ENCODE measurements at regions not wholly inside any gene's neighbourhood (a gene's known extent, or its start where the extent isn't known, plus 50 kb on each side); places are given as distances from the start of the nearest gene placed in this dataset.
"Not testable (repeated sequence)": the region's sequence is repeated elsewhere in the genome, so short reads cannot be mapped to it uniquely, and the experiment has no call there.

- FAIRE-seq, result no peak
Measured at GRCh38 chr2:65767946-65768345, 335.5 kb upstream of the SPRED2 start.

GRCh38 chr2:65766768-65767267, 334.4 kb upstream of the SPRED2 start:
- FAIRE-seq, result no peak

GRCh38 chr2:65765376-65765775, 333.0 kb upstream of the SPRED2 start:
- FAIRE-seq, result no peak

GRCh38 chr2:65762068-65762467, 329.7 kb upstream of the SPRED2 start:
- no peak for FAIRE-seq

DNA sequence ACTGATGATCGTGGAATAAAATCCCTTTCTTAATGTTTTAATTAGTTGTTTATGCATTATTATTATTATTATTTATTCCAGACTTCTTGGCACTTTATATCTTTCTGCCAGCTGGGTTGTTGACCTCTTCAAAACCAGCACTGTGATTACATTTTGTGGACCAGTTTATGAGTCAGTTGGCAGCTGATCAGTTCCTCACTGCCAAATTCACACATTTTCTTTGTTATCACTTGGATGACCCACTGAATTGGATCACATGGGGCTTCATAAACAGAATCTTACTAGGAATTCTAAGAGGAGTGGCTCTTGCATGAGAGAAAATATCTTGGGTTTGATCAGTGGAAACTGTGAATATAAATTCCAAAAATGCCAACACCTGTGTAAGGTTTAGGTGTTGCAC, 321.8 kb upstream of the SPRED2 start:
- FAIRE-seq, result no peak

- FAIRE-seq, result no peak
Measured at GRCh38 chr2:65751408-65751807, 319.0 kb upstream of the SPRED2 start.

DNA sequence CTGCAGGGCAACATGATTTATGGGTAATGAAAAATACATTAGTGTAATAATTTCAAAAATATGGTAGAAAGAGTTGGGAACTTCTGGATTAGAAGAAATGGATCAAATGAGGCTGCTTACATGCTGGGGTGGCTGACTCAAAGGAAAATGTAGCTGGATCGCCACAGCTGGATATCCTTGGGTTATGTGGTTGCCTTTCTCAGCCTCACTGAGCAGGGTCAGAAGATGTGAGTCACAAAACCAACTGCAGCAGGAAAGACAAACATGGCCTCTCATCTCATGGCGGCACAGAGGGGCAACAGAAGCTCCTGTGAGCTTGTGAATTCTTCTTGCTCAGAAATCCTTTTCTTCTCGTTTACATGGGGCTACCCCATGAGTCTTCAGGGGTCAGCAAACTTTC, 317.1 kb upstream of the SPRED2 start:
- no peak for FAIRE-seq

DNA sequence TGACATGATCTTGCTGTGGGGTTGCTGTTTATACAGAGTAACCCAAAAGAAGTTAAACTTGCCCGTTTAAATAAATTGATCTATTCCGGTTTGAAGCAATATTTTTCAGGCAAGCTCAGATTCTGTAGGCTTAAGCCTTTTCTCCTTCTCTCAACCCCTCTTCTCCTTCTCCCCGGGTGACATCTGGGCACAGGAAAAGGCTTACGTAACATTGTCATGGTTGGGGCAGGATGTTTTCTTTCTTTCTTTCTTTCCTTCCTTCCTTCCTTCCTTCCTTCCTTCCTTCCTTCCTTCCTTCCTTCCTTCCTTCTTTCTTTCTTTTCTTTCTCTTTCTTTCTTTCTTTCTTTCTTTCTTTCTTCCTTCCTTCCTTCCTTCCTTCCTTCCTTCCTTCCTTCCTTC, 315.5 kb upstream of the SPRED2 start:
- not testable (repeated sequence) for FAIRE-seq

DNA sequence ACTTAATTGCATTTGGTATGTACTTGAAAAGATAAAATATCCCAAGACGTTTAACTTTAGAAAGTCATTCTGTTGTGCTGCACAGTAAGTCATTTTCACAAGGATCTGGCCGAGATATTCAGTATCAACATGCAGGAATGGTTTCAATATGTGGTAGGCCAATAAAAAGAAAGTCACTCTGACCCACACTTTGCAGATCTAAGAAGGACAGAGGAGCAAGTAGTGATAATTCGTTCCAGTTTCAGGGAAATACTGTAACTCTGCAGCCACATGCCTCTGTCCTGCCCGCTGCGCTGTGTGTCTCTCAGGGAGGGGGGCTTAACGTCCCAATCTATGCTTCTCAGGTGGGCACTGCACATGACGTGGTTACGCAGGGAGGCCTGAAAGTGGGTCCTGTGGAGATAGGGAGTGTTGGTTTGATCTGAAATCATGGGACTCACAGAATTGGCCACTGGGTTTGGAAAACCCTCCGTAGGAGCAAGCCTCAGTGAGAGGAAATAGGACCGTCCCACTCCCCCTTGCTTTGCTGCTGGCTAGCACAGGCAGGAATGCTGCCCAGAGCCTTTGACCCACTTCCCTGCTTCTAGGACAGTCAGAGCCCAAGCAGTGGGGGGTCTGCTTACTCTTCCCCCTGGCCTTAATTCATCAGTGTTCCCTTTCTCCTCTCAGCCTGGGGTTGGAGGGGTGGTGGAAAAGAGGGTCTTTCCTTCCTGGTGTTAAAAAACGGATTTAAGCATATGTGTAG, 314.7 kb upstream of the SPRED2 start:
- FAIRE-seq, result no peak

GRCh38 chr2:65744477-65745200, 312.2 kb upstream of the SPRED2 start:
- no peak for FAIRE-seq

GRCh38 chr2:65742977-65743376, 310.6 kb upstream of the SPRED2 start:
- FAIRE-seq, result no peak

GRCh38 chr2:65739927-65740326, 307.5 kb upstream of the SPRED2 start:
- FAIRE-seq, result no peak

DNA sequence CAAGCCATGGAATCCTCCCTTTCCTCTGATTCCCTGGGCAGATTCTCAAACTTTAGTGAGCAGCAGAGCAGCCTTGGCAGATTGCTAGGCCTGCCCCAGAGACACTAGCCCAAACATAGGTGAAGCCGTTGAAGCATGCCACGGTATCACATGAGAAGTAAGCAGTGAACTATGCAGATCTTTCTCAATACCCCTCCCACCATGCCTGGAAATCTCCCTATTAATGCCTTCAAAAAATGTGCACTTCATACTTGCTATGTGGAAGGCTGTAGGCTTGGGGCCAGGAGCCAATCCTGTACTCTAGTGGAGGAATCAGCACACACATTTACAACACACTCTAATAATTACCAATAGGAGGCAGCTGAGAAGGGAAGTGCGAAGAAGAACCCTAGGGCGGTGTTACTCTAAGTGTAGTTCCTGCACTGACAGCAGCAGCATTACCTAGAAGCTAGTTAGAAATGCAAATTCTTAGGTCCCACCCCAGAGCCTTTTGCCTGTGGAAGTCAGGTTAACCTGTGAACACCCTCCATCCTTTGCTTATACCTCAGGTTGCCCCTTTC, 305.1 kb upstream of the SPRED2 start:
- FAIRE-seq, result no peak

- FAIRE-seq, result no peak
Measured at GRCh38 chr2:65731476-65731875, 299.1 kb upstream of the SPRED2 start.

DNA sequence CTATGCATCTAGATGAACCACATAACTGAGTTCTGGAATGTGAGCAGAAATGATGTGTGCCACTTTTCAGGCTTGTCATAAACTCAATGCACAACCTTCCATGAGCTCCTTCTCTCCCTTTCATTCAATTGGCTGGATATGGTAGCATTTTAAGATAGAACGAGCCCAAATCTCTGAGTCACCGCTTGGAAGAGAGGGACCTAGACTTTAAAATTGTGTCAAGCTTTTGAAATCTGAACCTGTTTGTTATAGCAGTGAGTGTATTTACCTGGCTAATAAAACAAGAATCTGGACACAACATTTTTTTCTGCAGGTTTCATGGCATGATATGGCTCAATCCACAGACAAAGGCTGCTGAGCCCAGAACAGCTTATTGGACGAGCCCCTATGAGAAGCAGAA, 297.8 kb upstream of the SPRED2 start:
- FAIRE-seq, result no peak

DNA sequence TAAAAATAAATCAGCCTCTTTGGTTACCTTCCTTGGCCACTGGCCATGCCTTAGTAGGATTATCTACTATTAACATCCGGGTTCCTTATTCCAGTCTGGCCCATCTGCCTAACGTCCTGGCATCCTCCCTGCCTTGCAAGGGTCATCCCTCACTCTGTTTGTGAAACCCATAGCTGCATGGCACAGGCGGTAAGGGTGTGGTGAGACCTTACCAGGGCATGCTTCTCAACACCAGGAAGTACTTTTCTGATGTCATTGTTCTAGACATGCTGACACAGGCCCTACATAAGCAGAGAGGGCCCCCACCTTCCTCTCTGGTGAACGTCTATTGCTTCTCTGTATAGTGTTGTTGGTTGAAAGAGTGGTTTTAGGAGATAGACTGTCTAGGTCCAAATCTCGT, 296.8 kb upstream of the SPRED2 start:
- no peak for FAIRE-seq

DNA sequence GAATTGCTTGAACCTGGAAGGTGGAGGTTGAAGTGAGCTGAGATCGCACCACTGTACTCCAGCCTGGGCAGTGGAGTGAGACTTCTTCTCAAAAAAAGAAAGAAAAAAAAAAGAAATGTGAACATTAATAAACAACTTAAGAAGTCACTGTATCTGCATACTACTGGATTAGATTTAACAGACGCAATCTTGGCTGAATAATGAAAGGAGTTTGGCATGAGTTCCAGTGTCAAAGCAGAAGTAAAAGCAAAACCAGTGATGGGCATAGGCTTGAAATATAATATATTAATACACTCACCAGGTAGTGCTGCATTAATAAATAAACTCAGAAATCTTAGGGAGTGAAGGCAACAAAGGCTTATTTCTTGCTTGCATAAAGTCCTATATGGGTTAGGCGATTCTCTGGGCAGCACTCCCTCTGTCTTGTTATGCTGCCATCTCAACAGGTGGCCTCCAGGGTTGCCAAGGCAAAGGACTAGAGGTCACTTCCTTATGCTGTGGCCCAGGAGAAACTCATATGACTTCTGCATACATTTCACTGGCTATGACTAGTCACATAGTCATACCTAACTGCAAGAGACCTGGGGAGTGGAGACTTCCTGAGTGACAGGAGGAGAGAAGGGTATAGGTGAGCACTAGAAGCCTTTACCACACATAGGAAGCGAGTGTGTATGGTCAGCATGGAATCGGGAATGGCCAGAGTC, 296.2 kb upstream of the SPRED2 start:
- no peak for FAIRE-seq

GRCh38 chr2:65727816-65728215, 295.4 kb upstream of the SPRED2 start:
- no peak for FAIRE-seq

DNA sequence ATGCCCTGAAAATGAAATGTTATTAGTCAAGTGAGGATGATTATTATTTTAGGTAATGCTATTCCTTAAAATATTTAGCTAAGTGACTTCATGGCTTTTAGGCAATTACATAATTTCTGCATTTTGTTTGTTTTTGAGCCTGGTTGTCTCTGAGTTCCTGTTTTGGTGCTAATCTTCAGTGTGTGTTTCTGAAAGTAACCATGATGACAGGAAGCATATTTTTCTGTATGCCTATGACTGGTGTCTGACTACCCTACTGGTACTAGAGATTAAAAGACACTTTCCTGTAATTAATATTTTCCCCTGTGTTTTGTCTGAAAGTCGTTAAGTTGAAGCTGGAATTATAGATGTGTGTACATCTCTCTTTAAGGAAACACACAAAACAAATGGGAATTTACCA, 295.0 kb upstream of the SPRED2 start:
- FAIRE-seq, result no peak

GRCh38 chr2:65724752-65725151, 292.4 kb upstream of the SPRED2 start:
- FAIRE-seq, result no peak

- FAIRE-seq, result no peak
Measured at GRCh38 chr2:65724336-65724735, 291.9 kb upstream of the SPRED2 start.

- no peak for FAIRE-seq
Measured at GRCh38 chr2:65722028-65722778, 289.8 kb upstream of the SPRED2 start.

- FAIRE-seq, result no peak
Measured at GRCh38 chr2:65716698-65717097, 284.3 kb upstream of the SPRED2 start.
